ENCODE measurements at regions not wholly inside any gene's neighbourhood (a gene's known extent, or its start where the extent isn't known, plus 50 kb on each side); places are given as distances from the start of the nearest gene placed in this dataset.

- TF ChIP-seq CTCF (IDR thresholded peaks at IDR 0.05; ENCODE audit: insufficient read depth, low read length) (no peak), POLR2AphosphoS5 (IDR thresholded peaks at IDR 0.05; ENCODE audit: low read depth) (no peak), REST (IDR thresholded peaks at IDR 0.05; ENCODE audit: insufficient replicate concordance, low read depth) (no peak)
These were observed 1071.3 kb upstream of the ZEB2 start for GRCh38 chr2:145591109-145591809.

Measured in HL-60 (cell line).